GM18505 (cell line): ENCODE measurements at regions not wholly inside any gene's neighbourhood (a gene's known extent, or its start where the extent isn't known, plus 50 kb on each side); places are given as distances from the start of the nearest gene placed in this dataset.

Experiments used
- ATAC-seq: cut with Tn5 transposase; IDR thresholded peaks from one replicate; pipeline ENCODE4 v1.9.1; 2021; ENCODE audit not compliant: unreplicated experiment
- POLR2A ChIP-seq: IDR thresholded peaks from 4 replicates; pipeline ENCODE4 v1.6.1; 2011; ENCODE audit warnings: borderline replicate concordance; ENCODE audit not compliant: insufficient read depth, insufficient read length; ENCODE audit errors: extremely low read depth

DNA sequence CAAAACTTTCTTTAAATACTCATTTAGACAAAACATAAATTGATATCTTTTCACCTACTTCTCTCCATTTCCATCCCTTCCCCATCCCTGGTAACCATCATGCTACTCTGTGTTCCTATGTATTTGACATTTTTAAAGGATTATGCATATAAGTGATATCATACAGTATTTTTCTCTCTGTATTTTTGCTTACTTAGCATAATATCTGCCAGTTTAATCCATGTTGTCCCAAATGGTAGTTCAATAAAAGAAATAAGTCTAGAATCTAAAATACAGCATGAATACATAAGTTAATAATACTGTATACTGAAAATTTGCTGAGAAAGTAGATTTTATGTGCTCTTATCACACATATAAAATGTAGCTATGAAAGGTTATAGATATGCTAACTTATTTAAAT lies 190.3 kb upstream of the NAV3 start:
- TF ChIP-seq POLR2A = no peak
- ATAC-seq = no peak

DNA sequence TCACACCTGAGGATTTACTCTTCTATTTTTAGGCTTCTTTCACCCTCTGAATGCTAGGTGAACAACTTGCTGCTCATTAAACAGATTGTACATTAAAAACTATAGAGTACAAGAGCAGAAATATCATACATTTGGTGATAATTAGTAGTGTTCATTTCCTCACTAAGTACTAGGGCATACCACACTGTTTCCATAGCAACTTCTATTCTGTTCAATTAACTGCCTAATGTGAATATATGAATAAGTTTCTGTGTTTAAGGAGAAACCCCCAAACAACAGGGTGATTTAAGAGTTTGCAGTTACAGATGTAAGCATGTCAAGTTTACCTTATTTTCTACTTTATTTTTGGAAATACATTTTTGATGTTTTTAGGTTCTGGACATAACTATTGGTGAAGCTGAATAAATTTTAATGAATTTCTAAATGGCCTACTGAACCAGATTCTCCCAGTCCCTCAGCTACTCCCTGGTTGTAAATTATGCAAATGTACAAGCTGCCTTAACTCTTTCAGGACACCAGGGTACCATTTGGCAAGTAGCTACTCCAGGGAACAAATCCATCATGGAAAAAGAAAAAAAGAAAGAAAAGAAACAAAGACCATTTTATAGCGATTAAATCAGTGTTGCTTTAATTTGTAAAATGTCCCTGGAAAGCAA lies 199.8 kb upstream of the NAV3 start:
- TF ChIP-seq POLR2A = no peak
- ATAC-seq = no peak

- TF ChIP-seq POLR2A = no peak
- no peak for ATAC-seq
Observed at GRCh38 chr12:77630344-77630743, 200.3 kb upstream of the NAV3 start.

GRCh38 chr12:77629141-77629540 lies 201.6 kb upstream of the NAV3 start:
- TF ChIP-seq POLR2A = no peak
- no peak for ATAC-seq

- no peak for TF ChIP-seq POLR2A
- ATAC-seq = no peak
Observed at GRCh38 chr12:77625441-77625840, 205.3 kb upstream of the NAV3 start.

GRCh38 chr12:77619425-77619824 lies 211.3 kb upstream of the NAV3 start:
- no peak for ATAC-seq
- TF ChIP-seq POLR2A = no peak

- no peak for ATAC-seq
- no peak for TF ChIP-seq POLR2A
Observed at GRCh38 chr12:77617818-77618217, 212.9 kb upstream of the NAV3 start.

- no peak for ATAC-seq
- TF ChIP-seq POLR2A = no peak
Observed at GRCh38 chr12:77615332-77615731, 215.4 kb upstream of the NAV3 start.

DNA sequence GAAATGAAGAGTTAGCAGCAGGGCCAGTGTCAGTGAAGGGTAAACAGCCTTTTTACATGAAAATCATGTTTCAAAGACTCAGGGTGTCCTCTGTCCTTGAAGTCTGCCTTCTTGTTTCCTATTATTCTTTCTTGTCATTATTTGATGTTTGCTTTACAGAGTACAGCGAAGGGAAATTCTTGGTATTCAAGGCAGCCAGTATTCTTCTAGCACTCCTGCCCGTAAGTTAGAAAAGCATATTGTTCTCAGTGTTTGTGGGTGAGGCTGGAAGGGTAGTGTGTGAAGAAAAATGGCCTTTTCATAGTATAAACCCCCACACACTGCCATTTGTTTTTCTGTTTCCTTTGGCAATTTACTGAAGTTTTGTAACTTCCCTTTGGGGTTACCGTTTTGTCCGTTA lies 217.3 kb upstream of the NAV3 start:
- ATAC-seq = no peak
- TF ChIP-seq POLR2A = no peak

GRCh38 chr12:77610446-77610845 lies 220.2 kb upstream of the NAV3 start:
- no peak for ATAC-seq
- TF ChIP-seq POLR2A = no peak

DNA sequence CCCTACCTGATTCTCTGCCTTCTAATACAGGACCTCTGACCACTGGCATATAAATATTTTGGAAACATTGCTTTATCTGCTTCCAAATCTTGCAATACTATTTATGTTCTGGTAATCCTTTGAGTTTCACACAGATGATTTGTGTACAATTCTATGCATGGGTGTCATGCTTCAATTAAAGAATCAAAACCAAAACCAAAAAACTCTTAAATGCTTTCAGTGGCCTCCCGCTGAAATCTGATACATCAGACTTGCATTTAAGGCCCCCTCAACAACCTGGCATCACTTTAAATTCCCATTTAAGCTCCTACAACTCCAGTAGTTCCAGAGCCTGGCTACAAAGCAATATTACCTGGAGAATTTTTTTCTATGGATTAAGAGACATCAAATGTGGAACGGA lies 221.7 kb upstream of the NAV3 start:
- ATAC-seq = no peak
- no peak for TF ChIP-seq POLR2A

DNA sequence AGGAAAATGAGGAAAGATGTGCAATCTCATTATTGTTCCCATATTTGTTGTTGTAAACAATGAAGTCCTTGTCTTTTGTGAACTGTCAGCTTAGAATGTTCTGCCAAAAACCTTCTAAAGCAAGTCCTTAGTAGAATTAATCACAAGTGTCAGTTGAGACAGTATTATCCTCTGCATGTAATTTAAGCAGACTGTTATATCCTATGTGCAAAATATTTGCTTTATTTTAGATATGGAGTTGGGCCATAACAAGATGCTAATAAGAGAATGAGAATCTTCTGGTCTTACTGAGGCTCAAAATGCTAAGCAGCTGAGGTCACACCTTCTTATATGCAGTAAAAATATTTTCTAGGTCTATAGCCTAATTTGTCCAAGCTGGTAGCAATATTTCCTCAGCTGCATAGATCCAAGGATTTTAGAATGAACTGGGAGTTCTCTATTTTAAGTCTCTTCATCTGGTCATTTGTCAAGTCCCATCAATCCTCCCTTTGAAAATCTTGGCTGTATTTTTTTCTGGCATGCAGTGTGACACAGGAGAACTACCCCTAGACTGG lies 222.3 kb upstream of the NAV3 start:
- ATAC-seq = no peak
- no peak for TF ChIP-seq POLR2A

DNA sequence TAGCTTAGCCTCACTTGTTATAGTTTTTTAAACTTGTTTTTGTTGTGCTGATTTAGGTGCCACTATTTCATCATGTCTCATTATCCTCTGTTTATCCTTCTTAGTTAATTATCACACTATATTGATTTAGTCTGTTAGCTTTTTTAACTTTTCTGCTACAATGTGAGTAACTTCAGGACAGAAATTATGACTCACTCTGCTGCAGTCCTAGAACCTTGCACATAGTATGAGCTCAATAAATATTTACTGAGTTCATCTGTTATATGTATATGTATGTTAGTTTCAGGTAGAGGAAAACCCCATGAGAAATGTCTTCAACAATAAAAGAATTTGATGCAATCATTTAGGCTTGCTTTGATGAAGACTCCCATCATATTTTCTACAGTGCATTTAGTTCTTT lies 224.3 kb upstream of the NAV3 start:
- TF ChIP-seq POLR2A = no peak
- ATAC-seq = no peak

DNA sequence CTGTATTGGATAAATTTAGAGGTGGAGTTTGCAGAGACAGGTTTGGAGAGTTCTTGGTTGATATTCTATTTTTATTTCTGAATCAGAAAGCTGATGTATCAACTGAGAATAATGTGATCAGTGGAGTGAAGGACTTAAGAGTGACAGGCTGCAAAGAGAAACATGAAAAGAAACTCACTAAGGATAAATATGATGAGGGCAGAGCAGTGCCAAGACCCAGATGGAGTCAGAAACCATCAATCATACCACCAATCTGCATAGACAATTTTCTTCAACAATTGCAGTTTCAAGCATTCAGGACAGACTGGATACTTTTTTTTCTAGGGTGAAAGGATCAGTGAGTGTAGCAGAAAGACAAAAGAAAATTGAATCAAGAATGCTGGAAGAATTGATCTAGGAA lies 226.7 kb upstream of the NAV3 start:
- TF ChIP-seq POLR2A = no peak
- ATAC-seq = no peak

DNA sequence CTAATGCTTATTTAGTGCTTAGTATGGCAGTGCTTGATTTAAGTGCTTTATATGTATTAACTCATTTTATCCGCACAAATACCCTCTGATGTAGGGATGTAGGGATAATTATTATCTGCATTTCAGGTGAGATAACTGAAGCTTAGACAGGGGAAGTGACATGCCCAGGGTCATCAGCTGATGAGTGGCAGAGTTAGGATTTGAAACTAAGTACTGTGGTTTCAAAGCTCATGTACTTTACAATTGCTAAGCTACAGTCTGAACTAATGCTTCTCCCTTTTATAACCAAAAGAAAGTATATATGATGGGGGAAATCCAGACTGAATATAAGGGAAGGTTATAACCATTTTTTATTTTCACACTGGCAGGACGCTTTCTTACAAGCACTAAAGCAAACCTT lies 229.6 kb upstream of the NAV3 start:
- TF ChIP-seq POLR2A = no peak
- ATAC-seq = no peak
